BJ (cell line): ENCODE measurements at regions not wholly inside any gene's neighbourhood (a gene's known extent, or its start where the extent isn't known, plus 50 kb on each side); places are given as distances from the start of the nearest gene placed in this dataset.

ENCODE experiments used
- CTCF ChIA-PET: fragments of 350-600 bp; formaldehyde crosslinking; extraction: SDS; loops from one replicate; lab custom pipeline; 2021; ENCODE audit warnings: antibody characterized with exemption, inconsistent platforms; lab: Yijun Ruan, JAX
- POLR2A ChIA-PET: fragments of 300-600 bp; sonication (Branson Sonifier 250); formaldehyde crosslinking; extraction: SDS; loops from one replicate; lab custom pipeline; 2021; ENCODE audit warnings: antibody characterized with exemption; lab: Charles Lee
- DNase-seq: peaks from one replicate; pipeline ENCODE4 v3.0.0-alpha.2; 2011; ENCODE audit warnings: low read depth
- H3K27me3 ChIP-seq: 2 replicates; pipeline ENCODE4 v1.6.0; 2011; ENCODE audit warnings: low read length; ENCODE audit not compliant: control insufficient read depth, insufficient read depth
- H3K36me3 ChIP-seq: 2 replicates; pipeline ENCODE4 v1.5.1; 2011; ENCODE audit warnings: low read length; ENCODE audit not compliant: control insufficient read depth, insufficient read depth
- H3K4me3 ChIP-seq: 2 replicates; pipeline ENCODE4 v1.5.1; 2011; ENCODE audit warnings: low read depth, mild to moderate bottlenecking, control low read depth, low read length
- TF ChIP-seq, protein P1 (sequence below): IDR thresholded peaks from 2 replicates; pipeline ENCODE4 v1.5.1; 2011; ENCODE audit warnings: low read depth, mild to moderate bottlenecking, control low read depth, inconsistent platforms, low read length, moderate library complexity; ENCODE audit not compliant: insufficient read depth

DNA sequence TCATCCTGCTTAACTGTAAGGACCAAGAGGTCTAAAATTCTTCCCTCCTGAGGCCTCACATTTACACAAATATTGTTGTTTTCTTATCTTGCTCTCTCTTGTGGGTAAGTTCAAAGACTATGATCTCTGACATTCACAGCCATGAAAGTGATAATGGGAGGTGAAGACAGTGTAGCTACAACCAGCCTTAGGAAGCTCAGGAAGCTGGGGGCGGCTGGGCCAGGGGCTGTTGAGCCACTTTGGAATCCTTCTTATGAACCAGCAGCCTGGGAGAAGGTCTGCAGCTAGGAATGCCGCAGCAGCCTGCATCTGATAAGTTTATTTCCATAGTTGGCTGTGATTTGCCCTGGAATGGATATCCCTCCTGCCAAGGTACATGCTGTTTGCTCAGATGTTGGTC, 316.2 kb downstream of the STIM2 start:
- TF ChIP-seq, protein P1, sequence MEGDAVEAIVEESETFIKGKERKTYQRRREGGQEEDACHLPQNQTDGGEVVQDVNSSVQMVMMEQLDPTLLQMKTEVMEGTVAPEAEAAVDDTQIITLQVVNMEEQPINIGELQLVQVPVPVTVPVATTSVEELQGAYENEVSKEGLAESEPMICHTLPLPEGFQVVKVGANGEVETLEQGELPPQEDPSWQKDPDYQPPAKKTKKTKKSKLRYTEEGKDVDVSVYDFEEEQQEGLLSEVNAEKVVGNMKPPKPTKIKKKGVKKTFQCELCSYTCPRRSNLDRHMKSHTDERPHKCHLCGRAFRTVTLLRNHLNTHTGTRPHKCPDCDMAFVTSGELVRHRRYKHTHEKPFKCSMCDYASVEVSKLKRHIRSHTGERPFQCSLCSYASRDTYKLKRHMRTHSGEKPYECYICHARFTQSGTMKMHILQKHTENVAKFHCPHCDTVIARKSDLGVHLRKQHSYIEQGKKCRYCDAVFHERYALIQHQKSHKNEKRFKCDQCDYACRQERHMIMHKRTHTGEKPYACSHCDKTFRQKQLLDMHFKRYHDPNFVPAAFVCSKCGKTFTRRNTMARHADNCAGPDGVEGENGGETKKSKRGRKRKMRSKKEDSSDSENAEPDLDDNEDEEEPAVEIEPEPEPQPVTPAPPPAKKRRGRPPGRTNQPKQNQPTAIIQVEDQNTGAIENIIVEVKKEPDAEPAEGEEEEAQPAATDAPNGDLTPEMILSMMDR = no peak
- H3K4me3 ChIP-seq = no peak overlapping the region
- no peak for DNase-seq
- no peaks in the 10 kb centered on the region for H3K36me3 ChIP-seq
- CTCF ChIA-PET = interaction anchor here (0.6 to 4.6 kb wide), 9 partner anchors 8 to 1022 kb away, joined by 3 to 52 read pairs (median 4); no protein-coding TSS in a partner anchor
- H3K27me3 ChIP-seq = 0 out of 2 replicates have a peak, but pooled peaks cover 2% of the 10 kb centered on the region
- POLR2A ChIA-PET = no interaction called here

DNA sequence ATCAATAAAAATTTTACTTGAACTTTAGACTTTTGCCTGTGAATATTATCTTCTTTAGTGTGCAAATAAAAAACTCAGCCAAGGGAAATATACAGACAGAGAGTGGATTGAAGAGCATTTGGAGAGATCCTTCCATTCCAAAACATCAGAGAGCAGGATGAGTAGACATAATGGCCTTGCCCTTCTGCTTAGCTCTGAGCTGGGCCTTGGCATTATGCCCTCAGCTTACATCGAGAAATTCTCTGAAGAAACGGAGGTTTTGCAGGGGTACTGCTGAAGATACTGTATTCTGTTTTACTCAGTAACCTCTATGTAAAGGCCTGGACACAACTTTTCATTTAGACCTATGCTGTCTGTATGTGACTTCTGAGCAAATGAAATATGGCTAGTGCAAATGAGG, 317.4 kb downstream of the STIM2 start:
- no peak overlapping the region for H3K4me3 ChIP-seq
- ChIA-PET POLR2A (no interaction called here), CTCF (interaction anchor here (2.8 to 4.6 kb wide), 2 partner anchors 138 to 141 kb away, joined by 17 to 52 read pairs; no protein-coding TSS in a partner anchor)
- no peaks in the 10 kb centered on the region for H3K36me3 ChIP-seq
- TF ChIP-seq, protein P1 = no peak
- H3K27me3 ChIP-seq = no peaks in the 10 kb centered on the region
- no peak for DNase-seq

DNA sequence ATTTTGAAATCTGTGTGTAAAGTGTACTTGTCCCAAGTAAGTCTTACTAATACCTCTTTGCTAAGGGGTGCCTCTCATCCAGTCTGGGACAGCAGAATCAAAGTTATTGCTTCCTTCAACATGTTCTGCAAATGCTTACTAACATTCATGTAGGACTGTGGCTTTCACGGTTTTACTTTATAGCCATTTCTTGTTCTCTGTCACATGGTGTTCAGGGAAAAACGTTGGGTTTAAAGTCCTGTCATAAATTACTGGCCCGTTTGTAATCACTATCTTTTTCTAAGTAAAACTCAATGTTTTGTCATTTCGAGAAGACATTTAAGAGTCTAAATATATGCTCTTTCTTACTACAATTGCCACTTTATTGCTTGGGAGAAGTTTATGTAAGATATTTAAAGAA, 321.1 kb downstream of the STIM2 start:
- no peak for DNase-seq
- ChIA-PET POLR2A (no interaction called here), CTCF (no interaction called here)
- no peaks in the 10 kb centered on the region for H3K36me3 ChIP-seq
- TF ChIP-seq, protein P1 = no peak
- no peaks in the 10 kb centered on the region for H3K27me3 ChIP-seq
- H3K4me3 ChIP-seq = no peak overlapping the region

DNA sequence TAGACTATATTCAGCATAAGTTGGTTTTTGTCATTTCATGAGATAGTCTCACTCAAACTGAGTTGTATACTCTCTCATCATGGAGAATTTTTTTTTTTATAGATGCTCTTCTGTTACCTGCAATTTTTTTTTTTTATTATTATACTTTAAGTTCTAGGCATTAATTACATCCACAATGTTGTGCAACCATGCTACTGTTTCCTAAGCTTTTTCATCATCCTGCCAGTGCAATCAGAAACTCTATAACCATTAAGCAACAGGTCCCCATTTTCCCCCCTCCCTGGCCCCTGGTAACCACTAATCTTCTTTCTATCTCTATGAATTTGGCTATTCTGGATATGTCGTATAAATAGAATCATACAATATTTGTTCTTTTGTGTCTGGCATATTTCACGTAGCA, 321.6 kb downstream of the STIM2 start:
- Histone ChIP-seq H3K4me3 (no peak overlapping the region), H3K36me3 (no peaks in the 10 kb centered on the region), H3K27me3 (no peaks in the 10 kb centered on the region)
- ChIA-PET POLR2A (no interaction called here), CTCF (no interaction called here)
- DNase-seq = no peak
- TF ChIP-seq, protein P1 = no peak

DNA sequence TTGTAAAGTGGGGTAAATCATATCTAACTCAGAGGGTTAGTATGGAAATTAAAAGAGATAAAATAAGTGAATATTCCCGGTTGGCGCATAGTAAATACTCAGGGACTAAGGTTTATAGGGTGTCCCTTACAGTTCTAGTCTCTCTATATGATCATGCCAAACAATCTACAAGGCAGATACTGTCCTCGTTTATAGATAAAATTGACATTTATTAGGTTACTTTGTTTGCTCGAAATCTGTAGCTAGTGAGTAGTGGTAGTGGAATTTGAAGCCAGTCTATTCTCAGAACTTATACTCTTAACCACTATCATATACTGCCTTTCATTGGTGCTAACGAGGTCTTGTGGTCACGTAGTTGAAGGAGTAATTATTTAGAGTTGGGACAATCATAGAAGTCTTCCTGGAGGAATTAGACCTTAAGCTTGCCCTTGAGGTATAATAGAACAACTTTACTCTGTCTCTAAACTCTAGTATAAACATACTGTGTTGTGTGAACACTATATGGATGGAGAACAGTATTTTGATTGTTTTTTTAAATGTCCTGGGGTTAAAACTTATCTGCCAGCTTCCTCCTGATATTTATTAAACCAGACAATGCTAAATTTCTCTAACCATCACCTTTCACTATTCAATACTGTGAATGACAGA, 324.0 kb downstream of the STIM2 start:
- DNase-seq = no peak
- Histone ChIP-seq H3K36me3 (no peaks in the 10 kb centered on the region), H3K27me3 (no peaks in the 10 kb centered on the region), H3K4me3 (no peak overlapping the region)
- POLR2A ChIA-PET = no interaction called here
- TF ChIP-seq, protein P1 = no peak
- CTCF ChIA-PET = interaction anchor here (0.7 to 1.1 kb wide), 2 partner anchors 9 to 134 kb away, joined by 3 read pairs; no protein-coding TSS in a partner anchor
